GM18507 (cell line): ENCODE measurements at regions not wholly inside any gene's neighbourhood (a gene's known extent, or its start where the extent isn't known, plus 50 kb on each side); places are given as distances from the start of the nearest gene placed in this dataset.
"Not testable (repeated sequence)": the region's sequence is repeated elsewhere in the genome, so short reads cannot be mapped to it uniquely, and the experiment has no call there.

Source experiments
- DNase-seq: peaks from one replicate; pipeline ENCODE4 v3.0.0; 2011; ENCODE audit warnings: low read depth; ENCODE audit not compliant: insufficient read length; ENCODE audit errors: extremely low spot score
- FAIRE-seq: peaks from 2 replicates; lab custom pipeline; 2011; peaks lifted over from hg19 to GRCh38; lab: Jason Lieb, UNC

DNA sequence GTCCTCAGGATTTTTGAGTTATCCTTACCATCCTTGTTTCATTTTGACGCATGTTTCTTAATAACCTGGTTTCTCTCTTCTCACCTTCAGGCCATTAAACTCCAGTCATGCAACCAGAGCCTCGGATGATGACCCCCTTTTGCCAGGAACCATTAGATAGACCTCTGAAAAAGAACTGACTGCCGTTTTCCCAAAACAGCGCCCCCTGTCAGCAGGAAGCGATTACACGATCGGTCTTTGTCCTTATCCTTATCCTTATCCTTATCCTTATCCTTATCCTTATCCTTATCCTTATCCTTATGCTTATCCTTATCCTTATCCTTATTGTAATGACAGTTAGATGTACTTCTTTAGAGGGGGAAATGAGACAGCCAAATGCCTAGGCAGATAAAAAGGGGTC, 148.4 kb upstream of the ITM2A start:
- DNase-seq (no peak), FAIRE-seq (no peak)

DNA sequence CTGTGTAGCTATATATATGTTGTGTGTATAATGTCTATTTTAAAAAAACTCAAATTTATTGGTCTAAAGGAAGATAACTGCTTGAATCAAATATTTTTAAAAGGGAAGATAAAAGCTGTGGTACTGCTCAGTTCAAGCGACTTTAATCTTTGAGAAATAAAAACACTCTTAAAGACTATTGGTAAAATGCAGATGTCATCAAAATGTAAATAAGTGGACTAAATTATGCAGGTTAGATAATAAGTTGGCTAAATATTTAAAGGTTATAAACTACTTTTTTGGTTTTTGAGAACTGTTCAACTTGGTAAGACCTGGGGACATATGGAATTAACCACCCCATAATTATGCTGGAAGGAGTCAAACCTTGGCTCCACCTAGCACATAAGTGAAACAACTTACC, 144.7 kb upstream of the ITM2A start:
- no peak for DNase-seq
- FAIRE-seq, result no peak

DNA sequence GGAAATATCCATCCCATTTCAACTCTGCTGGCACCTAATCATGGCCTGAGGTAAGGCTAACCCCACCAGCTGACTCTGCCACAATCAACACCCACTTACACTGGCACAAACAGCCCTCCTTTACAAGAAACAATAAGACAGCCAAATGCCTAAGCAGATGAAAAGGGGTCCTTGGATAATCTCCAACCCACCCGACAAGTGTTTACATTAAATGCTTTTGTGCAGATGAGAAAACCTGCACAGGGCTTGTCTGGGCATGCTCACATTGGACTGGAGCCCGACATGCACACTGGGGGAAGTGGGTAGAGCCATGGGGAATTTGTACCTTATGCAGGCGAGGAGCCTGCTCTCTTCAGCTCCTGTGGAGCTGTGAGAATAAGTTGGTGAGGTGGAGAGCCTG, 138.9 kb upstream of the ITM2A start:
- no peak for DNase-seq
- FAIRE-seq, result no peak

DNA sequence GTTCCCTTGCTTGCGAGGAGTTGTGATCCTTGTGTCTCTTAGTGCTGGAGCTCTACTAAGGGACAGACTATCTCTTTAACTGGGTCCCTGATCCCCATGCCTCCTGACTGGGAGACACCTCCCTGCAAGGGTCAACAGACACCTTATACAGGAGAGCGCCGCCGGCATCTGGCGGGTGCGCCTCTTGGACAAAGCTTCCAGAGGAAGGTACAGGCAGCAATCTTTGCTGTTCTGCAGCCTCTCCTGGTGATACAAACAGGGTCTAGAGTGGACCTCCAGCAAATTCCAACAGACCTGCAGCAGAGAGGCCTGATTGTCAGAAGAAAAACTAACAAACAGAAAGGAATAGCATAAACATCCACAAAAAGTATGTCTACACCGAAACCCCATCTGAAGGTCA, 115.6 kb upstream of the ITM2A start:
- DNase-seq (no peak), FAIRE-seq (no peak)

DNA sequence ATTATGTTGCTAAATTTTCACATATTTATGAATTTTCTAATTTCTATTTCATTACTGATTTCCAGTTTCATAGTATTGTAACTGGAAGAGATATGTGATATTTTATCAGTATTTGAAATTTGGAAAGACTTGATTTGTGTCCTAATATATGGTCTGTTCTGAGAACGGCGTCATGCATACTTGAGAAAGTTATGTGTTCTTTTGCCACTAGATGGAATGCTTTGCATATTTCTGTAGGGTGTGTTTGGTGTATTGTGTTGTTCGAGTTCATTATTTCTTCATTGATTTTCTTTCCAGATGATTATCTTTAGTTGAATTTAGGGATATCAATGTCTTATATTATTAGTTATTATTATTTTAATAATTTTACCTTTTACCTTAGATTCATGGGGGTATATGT, 110.6 kb upstream of the ITM2A start:
- no peak for FAIRE-seq
- DNase-seq, result no peak

DNA sequence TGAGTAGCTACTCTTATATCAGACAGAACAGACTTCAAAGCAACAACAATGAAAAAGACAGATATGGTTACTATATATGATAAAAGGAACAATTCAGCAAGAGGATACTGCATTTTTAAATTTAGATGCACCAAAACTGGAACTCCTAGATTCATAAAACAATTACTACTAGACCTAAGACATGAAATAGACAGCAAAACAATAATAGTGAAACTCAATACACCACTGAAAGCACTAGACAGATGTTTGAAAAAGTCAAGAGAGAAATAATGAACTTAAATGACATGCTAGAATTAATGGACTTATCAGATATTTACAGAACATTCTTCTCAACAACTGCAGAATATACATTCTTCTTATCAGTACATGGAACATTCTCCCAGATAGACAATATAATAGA, 99.5 kb upstream of the ITM2A start:
- no peak for DNase-seq
- FAIRE-seq, result no peak

DNA sequence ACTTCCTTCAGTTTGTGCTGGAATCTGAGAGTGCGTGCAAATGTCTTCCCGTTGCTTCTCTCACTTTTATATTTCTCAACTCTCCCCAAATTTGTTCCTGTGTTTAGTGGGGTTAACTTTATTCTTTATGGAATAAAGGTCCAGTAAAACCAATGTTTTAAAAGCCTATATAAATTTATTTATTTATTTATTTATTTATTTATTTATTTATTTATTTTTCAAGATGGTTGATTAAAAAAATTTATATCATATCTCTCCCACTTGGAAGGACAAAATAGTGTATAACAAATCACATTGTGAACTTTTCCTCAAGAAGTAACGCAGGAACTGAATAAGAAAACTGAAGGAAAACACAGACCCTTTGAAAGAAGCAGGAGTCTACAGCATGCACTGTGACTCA, 95.3 kb upstream of the ITM2A start:
- no peak for DNase-seq
- no peak for FAIRE-seq

DNA sequence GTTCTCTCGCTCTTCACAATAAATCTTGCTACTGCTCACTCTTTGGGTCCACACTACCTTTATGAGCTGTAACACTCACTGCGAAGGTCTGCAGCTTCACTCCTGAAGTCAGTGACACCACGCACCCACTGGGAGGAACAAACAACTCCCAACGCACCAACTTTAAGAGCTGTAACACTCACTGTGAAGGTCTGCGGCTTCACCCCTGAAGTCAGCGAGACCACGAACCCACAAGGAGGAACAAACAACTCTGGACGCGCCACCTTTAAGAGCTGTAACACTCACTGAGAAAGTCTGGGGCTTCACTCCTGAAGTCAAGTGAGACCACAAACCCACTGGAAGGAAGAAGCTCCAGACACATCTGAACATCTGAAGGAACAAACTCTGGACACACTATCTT, 89.5 kb upstream of the ITM2A start:
- FAIRE-seq, DNase-seq: not testable (repeated sequence)

DNA sequence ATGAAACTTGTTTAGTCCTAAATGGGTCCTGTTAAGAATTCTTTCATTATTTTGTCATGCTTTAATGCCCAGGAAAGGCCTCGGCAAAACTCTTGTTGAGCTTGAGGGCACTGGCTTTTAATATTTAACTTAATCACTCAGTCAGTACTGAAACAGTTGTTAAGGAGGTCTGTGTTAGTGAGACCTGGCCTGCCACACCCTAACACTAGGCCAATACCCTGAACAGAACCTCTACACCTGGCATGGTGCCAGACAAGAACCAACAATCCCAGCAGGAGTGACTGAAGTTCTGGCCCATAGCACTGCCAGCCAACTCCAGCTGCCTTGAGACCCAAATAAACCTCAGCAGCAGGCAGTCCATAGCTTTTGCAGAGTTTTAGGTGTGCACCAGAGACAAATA, 85.7 kb upstream of the ITM2A start:
- FAIRE-seq (no peak), DNase-seq (no peak)

DNA sequence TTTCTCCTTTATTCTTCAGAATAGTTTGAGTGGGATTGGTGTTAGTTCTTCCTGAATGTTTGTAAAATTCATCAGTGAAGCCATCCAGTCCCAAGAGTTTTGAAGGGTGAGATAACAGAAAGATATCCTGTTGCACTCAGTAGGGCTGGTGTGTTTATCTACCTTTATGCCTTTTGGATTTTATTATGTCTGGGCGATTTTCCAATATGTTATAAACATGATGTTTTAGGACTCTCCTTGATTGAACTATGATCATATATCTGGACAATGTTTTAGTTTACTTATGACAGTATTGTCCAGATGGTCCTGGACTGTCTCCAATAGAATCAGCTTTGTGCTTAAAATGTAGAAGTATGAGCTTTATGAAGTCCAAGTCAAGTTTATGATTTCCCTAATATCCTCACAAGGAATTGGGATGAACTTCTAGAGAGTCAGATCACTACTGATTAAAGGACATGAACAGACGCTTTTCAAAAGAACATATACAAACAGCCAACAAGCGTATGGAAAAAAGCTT, 77.6 kb upstream of the ITM2A start:
- FAIRE-seq (no peak), DNase-seq (no peak)

DNA sequence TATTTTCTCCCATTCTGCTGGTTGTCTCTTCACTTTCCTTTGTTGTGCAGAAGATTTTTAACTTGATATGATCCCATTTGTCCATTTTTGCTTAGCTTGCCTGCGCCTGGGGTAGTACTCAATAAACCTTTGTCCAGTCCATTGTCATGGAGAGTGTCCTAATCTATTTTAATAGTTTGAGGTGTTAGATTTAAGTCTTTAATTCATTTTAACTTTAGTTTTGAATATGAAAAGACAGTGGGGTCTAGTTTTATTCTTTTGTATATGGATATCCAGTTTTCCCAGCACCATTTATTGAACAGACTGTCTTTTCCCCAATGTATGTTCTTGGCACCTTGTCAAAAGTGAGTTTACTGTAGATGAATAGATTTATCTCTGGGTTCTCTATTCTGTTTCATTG, 76.0 kb upstream of the ITM2A start:
- FAIRE-seq (no peak), DNase-seq (no peak)

DNA sequence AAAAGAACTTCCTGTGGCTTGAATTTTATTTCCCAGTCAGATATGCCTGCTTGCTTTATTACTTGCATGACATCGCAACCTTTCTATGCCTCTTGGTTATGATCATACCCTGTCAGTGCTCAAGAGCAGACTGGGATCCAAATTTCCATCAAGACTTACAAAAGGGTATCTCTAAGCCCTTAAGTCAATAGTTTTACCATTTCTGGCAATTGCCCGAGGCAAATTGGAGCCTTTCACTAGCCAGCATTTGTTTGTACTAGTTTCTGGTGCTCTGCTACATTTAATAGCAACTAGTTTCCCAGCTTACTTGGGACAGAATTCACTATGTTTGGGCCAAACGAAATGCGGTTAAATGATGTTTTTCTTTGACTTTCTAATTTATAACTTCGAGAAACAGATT, 73.2 kb upstream of the ITM2A start:
- FAIRE-seq (no peak), DNase-seq (no peak)
